HG03108 (cell line): ENCODE measurements at regions not wholly inside any gene's neighbourhood (a gene's known extent, or its start where the extent isn't known, plus 50 kb on each side); places are given as distances from the start of the nearest gene placed in this dataset.
"Not testable (repeated sequence)": the region's sequence is repeated elsewhere in the genome, so short reads cannot be mapped to it uniquely, and the experiment has no call there.

Experiments used
- ATAC-seq: cut with Tn5 transposase; IDR thresholded peaks from one replicate; pipeline ENCODE4 v1.9.1; 2021; ENCODE audit warnings: moderate library complexity; ENCODE audit not compliant: unreplicated experiment

- no peak for ATAC-seq
Observed at GRCh38 chr3:117846238-117846637, 1136.7 kb downstream of the TUSC7 start.

GRCh38 chr3:117848606-117849005 lies 1139.0 kb downstream of the TUSC7 start:
- no peak for ATAC-seq

GRCh38 chr3:117853923-117854668 lies 1144.5 kb downstream of the TUSC7 start:
- ATAC-seq: no peak

- ATAC-seq: no peak
Observed at GRCh38 chr3:117856354-117856753, 1146.8 kb downstream of the TUSC7 start.

- no peak for ATAC-seq
Observed at GRCh38 chr3:117863146-117863545, 1153.6 kb downstream of the TUSC7 start.

- no peak for ATAC-seq
Observed at GRCh38 chr3:117865338-117865737, 1155.8 kb downstream of the TUSC7 start.

GRCh38 chr3:117868766-117869165 lies 1159.2 kb downstream of the TUSC7 start:
- ATAC-seq: no peak

GRCh38 chr3:117871934-117872333 lies 1162.4 kb downstream of the TUSC7 start:
- no peak for ATAC-seq

- not testable (repeated sequence) for ATAC-seq
Observed at GRCh38 chr3:117872594-117873248, 1161.9 kb downstream of the IGSF11 start.

GRCh38 chr3:117873249-117873600 lies 1161.4 kb downstream of the IGSF11 start:
- no peak for ATAC-seq

GRCh38 chr3:117874028-117874690 lies 1160.5 kb downstream of the IGSF11 start:
- ATAC-seq: no peak

GRCh38 chr3:117874904-117875874 lies 1159.5 kb downstream of the IGSF11 start:
- no peak for ATAC-seq

GRCh38 chr3:117875887-117876286 lies 1158.8 kb downstream of the IGSF11 start:
- no peak for ATAC-seq

- ATAC-seq: no peak
Observed at GRCh38 chr3:117880638-117881037, 1154.0 kb downstream of the IGSF11 start.

GRCh38 chr3:117881210-117881609 lies 1153.4 kb downstream of the IGSF11 start:
- no peak for ATAC-seq

- ATAC-seq: no peak
Observed at GRCh38 chr3:117885011-117885441, 1149.6 kb downstream of the IGSF11 start.

GRCh38 chr3:117886147-117886546 lies 1148.5 kb downstream of the IGSF11 start:
- ATAC-seq: no peak

- no peak for ATAC-seq
Observed at GRCh38 chr3:117887031-117887430, 1147.6 kb downstream of the IGSF11 start.

GRCh38 chr3:117887901-117888300 lies 1146.7 kb downstream of the IGSF11 start:
- no peak for ATAC-seq

GRCh38 chr3:117892431-117892841 lies 1142.2 kb downstream of the IGSF11 start:
- no peak for ATAC-seq

- no peak for ATAC-seq
Observed at GRCh38 chr3:117893001-117893400, 1141.6 kb downstream of the IGSF11 start.
